ENCODE measurements at regions not wholly inside any gene's neighbourhood (a gene's known extent, or its start where the extent isn't known, plus 50 kb on each side); places are given as distances from the start of the nearest gene placed in this dataset.

DNA sequence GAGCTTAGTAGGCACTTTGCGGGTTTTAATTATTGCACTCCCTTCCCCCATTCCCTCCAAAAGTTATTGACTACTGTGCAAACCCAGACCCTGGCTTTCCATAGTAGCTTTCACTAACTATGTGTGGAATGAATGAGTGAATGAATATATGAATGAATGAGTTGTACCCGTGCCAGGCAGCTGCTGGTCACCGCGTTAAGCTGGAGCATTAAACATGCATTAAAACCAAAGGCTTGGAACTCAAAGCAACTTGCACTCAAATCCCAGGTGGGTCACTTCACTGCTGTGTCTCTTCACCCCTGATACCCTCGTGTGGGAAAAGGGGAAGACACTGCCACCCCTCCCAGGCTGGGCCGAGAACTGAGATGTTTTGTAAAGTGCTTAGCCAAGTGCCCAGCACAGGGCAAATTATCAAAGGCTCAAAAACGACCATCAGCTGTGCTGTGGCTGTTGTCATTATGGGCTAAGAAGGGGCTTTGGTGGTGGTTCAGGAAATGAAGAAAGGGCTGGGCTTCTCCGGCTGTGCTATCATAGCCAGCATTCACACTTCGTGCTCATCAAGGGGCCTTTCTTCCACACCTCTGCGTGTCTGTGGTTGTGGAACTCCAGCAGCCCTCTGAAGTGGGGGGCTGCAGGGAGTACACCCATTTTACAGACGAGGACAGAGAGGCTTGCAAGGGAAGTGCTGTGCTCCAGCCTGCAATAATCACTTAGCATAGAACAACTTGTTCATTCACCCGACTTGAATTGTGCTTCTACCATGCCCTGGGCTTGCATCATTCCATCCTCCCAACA, 60.2 kb upstream of the STX16 start (continued):
- TF ChIP-seq RAD21 (IDR thresholded peaks at IDR 0.05; ENCODE audit: insufficient read depth, low read depth, low read length) (no peak), IRF5 (IDR thresholded peaks at IDR 0.05; ENCODE audit: borderline replicate concordance) (no peak), NFYA (IDR thresholded peaks at IDR 0.05; ENCODE audit: borderline replicate concordance, low read depth, low read length) (no peak), ZZZ3 (IDR thresholded peaks at IDR 0.05; ENCODE audit: control insufficient read depth, insufficient read length, low read depth) (no peak), BCL11A (IDR thresholded peaks at IDR 0.05; ENCODE audit: low read depth, low read length) (no peak), CHD4 (IDR thresholded peaks at IDR 0.05) (no peak), TBL1XR1 (IDR thresholded peaks at IDR 0.05; ENCODE audit: low read depth, low read length) (no peak), TARDBP (IDR thresholded peaks at IDR 0.05; ENCODE audit: borderline replicate concordance) (no peak), TCF3 (IDR thresholded peaks at IDR 0.05; ENCODE audit: borderline replicate concordance, insufficient read depth, low read depth, low read length) (no peak), MTA2 (IDR thresholded peaks at IDR 0.05; ENCODE audit: low read depth) (no peak)

DNA sequence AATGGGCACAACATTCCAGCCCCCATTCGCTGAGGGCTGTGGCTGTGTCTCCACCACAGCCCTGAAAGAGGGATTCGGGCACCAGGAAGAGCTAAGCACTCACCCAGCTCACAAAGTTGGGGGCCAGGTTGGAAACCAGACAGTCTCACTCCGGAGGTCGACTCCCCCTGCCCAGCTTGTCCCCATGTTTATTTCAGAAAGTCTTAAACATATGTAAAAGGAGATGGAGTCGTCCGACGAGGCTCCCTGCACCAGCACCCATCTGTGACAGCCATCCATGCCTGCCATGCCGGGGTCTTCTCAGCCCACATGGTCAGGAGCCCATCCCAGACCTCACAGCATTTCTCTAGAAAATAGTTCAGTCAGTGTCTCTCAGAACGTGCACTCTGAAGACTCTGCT, 63.6 kb upstream of the STX16 start:
- ATAC-seq: no peak
- Histone ChIP-seq H3K79me2 (ENCODE audit: control insufficient read depth, insufficient read depth, low read length) (no peaks in the 10 kb centered on the region), H2AFZ (ENCODE audit: control insufficient read depth, low read depth, low read length) (no peak overlapping the region), H3K36me3 (ENCODE audit: control insufficient read depth in 2 of 2, insufficient read depth in 2 of 2, low read length in 1 of 2) (no peaks in the 10 kb centered on the region), H3K27ac (ENCODE audit: control insufficient read depth, insufficient read depth) (no peak overlapping the region), H3K4me2 (ENCODE audit: control insufficient read depth, insufficient read depth) (no peak overlapping the region), H3K4me3 (no peak overlapping the region), H4K20me1 (ENCODE audit: control insufficient read depth, insufficient read depth) (no peaks in the 10 kb centered on the region), H3K27me3 (replicated peaks in 1 of 2; ENCODE audit: control insufficient read depth in 2 of 2, insufficient read depth in 2 of 2, low read length in 1 of 2) (peaks cover 0 to 8% of the 10 kb centered on the region in 2 experiments; a peak in 3 of 4 replicates), H3K9me3 (replicated peaks; ENCODE audit: control insufficient read depth, insufficient read depth, low read length) (no peaks in the 10 kb centered on the region; the same call in 2 of the 3 replicates), H3K4me1 (ENCODE audit: control insufficient read depth, insufficient read depth, low read length) (no peaks in the 10 kb centered on the region), H3K9ac (ENCODE audit: control insufficient read depth, insufficient read depth, low read length) (no peak overlapping the region)
- ChIA-PET SMC1A (ENCODE audit: uncharacterized antibody, unreplicated experiment) (no interaction called here), RAD21 (ENCODE audit: unreplicated experiment) (no interaction called here), CTCF (no interaction called here), POLR2A (no interaction called here)
- no peak for DNase-seq (ENCODE audit: low read depth, low spot score)
- in situ Hi-C loops (cut with MboI) (no loop called here), intact Hi-C loops (cut with micrococcal nuclease; ENCODE audit: unreplicated experiment) (no loop called here)
- 20% methylated on average over 9 of the region's 9 CpGs for WGBS (ENCODE audit: insufficient coverage, insufficient replicate concordance, low lambda C conversion rate, missing lambda C conversion rate)
- BruUV-seq (replicated peaks): no TSS peak
- FAIRE-seq: no peak
- no peak for TF ChIP-seq RBBP5 (conservative IDR thresholded peaks at IDR 0.05)
- no peak for TF ChIP-seq SKIL (IDR thresholded peaks at IDR 0.05; ENCODE audit: low read depth, poor library complexity, severe bottlenecking)
- TF ChIP-seq DPF2 (IDR thresholded peaks at IDR 0.05): no peak
- TF ChIP-seq NR2C2 (IDR thresholded peaks at IDR 0.05; ENCODE audit: borderline replicate concordance, control insufficient read depth, insufficient read length, low read depth): no peak
- no peak for TF ChIP-seq PML (IDR thresholded peaks at IDR 0.05; ENCODE audit: low read length)
- no peak for TF ChIP-seq TAF1 (IDR thresholded peaks at IDR 0.05; ENCODE audit: borderline replicate concordance, low read depth, low read length)
- no peak for TF ChIP-seq IKZF1 (conservative IDR thresholded peaks at IDR 0.05)
- TF ChIP-seq, protein P1, sequence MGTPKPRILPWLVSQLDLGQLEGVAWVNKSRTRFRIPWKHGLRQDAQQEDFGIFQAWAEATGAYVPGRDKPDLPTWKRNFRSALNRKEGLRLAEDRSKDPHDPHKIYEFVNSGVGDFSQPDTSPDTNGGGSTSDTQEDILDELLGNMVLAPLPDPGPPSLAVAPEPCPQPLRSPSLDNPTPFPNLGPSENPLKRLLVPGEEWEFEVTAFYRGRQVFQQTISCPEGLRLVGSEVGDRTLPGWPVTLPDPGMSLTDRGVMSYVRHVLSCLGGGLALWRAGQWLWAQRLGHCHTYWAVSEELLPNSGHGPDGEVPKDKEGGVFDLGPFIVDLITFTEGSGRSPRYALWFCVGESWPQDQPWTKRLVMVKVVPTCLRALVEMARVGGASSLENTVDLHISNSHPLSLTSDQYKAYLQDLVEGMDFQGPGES (IDR thresholded peaks at IDR 0.05): no peak
- TF ChIP-seq CHD1 (IDR thresholded peaks at IDR 0.05; ENCODE audit: low read depth, low read length): no peak
- no peak for TF ChIP-seq POLR2AphosphoS5 (IDR thresholded peaks at IDR 0.05; ENCODE audit: low read length)
- no peak for TF ChIP-seq TBL1XR1 (IDR thresholded peaks at IDR 0.05; ENCODE audit: low read depth, low read length)
- no peak for TF ChIP-seq WRNIP1 (IDR thresholded peaks at IDR 0.05; ENCODE audit: borderline replicate concordance, low read depth, low read length)
- no peak for TF ChIP-seq ZNF217 (IDR thresholded peaks at IDR 0.05)

Measured in GM12878 (cell line).